HAP-1 (cell line): ENCODE measurements at regions not wholly inside any gene's neighbourhood (a gene's known extent, or its start where the extent isn't known, plus 50 kb on each side); places are given as distances from the start of the nearest gene placed in this dataset.
"Not testable (repeated sequence)": the region's sequence is repeated elsewhere in the genome, so short reads cannot be mapped to it uniquely, and the experiment has no call there.

Experiments
- DNase-seq, 2 experiments: peaks; one replicate each; pipeline ENCODE4 v3.0.0-alpha.2; 2016 to 2020; ENCODE audit warnings: low spot score in 2 of 2
- H3K27me3 ChIP-seq: fragments of 250-450 bp; sonication (Bioruptor Pico); 2 replicates; pipeline ENCODE4 v1.5.1; 2020; ENCODE audit warnings: low read depth, mild to moderate bottlenecking, moderate library complexity
- H3K36me3 ChIP-seq: fragments of 250-450 bp; sonication (Bioruptor Pico); replicated peaks from 2 replicates; pipeline ENCODE4 v1.5.1; 2020; ENCODE audit warnings: mild to moderate bottlenecking
- H3K4me1 ChIP-seq: fragments of 250-450 bp; sonication (Bioruptor Pico); 2 replicates; pipeline ENCODE4 v1.5.1; 2020; ENCODE audit warnings: mild to moderate bottlenecking
- H3K4me3 ChIP-seq: fragments of 250-450 bp; sonication (Bioruptor Pico); 2 replicates; pipeline ENCODE4 v1.5.1; 2020; ENCODE audit warnings: mild to moderate bottlenecking, moderate library complexity
- H3K9me3 ChIP-seq: fragments of 250-450 bp; sonication (Bioruptor Pico); 2 replicates; pipeline ENCODE4 v1.5.1; 2020; ENCODE audit warnings: mild to moderate bottlenecking, moderate library complexity
- in situ Hi-C: fragments of 300-500 bp; cut with MboI; formaldehyde crosslinking; loops from 3 replicates; pipeline ENCODE4 v1.14.3; 2020; ENCODE audit warnings: low sequenced_read_pairs, inconsistent platforms, mixed read lengths

GRCh38 chr2:167745667-167746066 lies 501.7 kb downstream of the STK39 start:
- no peaks in the 10 kb centered on the region for H3K36me3 ChIP-seq
- no peaks in the 10 kb centered on the region for H3K9me3 ChIP-seq
- no peaks in the 10 kb centered on the region for H3K27me3 ChIP-seq
- H3K4me1 ChIP-seq = peaks cover 4% of the 10 kb centered on the region
- no peak for DNase-seq
- in situ Hi-C loops = no loop called here
- no peak overlapping the region for H3K4me3 ChIP-seq

DNA sequence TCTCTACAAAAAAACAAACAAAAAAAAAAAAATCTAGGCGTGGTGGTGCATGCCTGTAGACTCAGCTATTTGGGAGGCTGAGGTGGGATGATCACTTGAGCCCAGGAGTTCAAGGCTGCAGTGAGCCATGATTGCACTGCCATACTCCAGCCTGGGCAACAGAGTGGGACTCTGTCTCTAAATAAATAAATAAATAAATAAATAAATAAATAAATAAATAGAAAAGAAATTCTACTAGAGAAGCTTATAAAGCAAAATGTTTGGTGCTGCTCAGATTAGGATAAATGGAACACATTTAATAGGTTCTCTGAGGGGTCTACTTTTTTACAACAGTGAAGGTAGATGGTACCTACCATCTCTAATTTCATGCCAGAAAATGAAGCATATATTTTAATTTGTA lies 507.5 kb downstream of the STK39 start:
- in situ Hi-C loops, H3K36me3 ChIP-seq, H3K9me3 ChIP-seq, H3K27me3 ChIP-seq, H3K4me3 ChIP-seq, DNase-seq, H3K4me1 ChIP-seq: not testable (repeated sequence)

GRCh38 chr2:167733747-167734146 lies 513.6 kb downstream of the STK39 start:
- Histone ChIP-seq H3K4me3 (no peak overlapping the region), H3K4me1 (no peaks in the 10 kb centered on the region), H3K36me3 (no peaks in the 10 kb centered on the region), H3K27me3 (no peaks in the 10 kb centered on the region), H3K9me3 (no peaks in the 10 kb centered on the region)
- DNase-seq = no peak
- in situ Hi-C loops = no loop called here

- no peak for DNase-seq
- no peak overlapping the region for H3K4me3 ChIP-seq
- no peaks in the 10 kb centered on the region for H3K4me1 ChIP-seq
- H3K27me3 ChIP-seq = no peaks in the 10 kb centered on the region
- in situ Hi-C loops = no loop called here
- H3K9me3 ChIP-seq = no peaks in the 10 kb centered on the region
- no peaks in the 10 kb centered on the region for H3K36me3 ChIP-seq
These were observed 515.1 kb downstream of the STK39 start for GRCh38 chr2:167732326-167732725.

- in situ Hi-C loops = no loop called here
- DNase-seq = no peak
- Histone ChIP-seq H3K9me3 (no peaks in the 10 kb centered on the region), H3K4me3 (no peak overlapping the region), H3K4me1 (no peaks in the 10 kb centered on the region), H3K36me3 (no peaks in the 10 kb centered on the region), H3K27me3 (no peaks in the 10 kb centered on the region)
These were observed 517.5 kb downstream of the STK39 start for GRCh38 chr2:167729911-167730310.

DNA sequence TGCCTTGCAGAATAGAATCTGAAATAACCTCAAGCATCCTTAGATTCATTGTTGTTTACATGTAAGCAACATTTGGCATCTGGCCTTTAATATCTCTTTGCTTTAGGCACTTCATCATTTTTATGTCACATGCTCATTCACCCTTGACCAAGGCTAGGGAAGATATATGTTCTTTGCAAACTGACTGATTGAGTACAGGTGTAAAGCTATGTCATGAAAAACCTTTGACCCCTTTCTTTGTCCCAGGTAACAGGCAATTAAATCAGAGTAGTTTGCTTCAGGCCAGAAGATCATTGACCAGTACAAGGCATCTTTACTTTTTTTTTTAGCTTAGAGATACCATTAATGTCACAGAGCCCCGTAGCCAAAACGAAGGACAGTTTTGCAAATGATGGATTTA lies 520.6 kb downstream of the STK39 start:
- Histone ChIP-seq H3K9me3 (no peaks in the 10 kb centered on the region), H3K27me3 (no peaks in the 10 kb centered on the region), H3K4me1 (peaks cover 6% of the 10 kb centered on the region; the same call in 1 of the 2 replicates), H3K36me3 (no peaks in the 10 kb centered on the region), H3K4me3 (no peak overlapping the region)
- in situ Hi-C loops = no loop called here
- DNase-seq = no peak

DNA sequence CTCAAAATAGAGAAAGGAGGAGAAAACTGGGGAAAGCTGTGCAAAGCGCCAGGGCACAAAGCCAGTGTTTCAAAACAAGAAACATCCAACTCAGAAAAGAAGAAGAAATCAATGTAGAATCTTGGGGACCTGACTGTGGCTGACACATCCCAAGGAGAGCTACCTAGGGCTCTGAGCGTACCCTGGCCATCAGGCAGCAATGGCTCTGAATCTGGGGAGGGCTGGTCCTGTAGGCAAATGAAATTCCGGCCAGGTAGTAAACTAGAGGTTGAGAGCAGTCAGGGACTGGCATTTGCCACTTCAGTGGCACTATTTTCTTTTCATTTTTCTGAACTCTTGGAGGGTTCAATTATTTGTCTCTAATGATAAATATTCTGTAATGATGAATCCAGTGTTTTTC lies 525.8 kb downstream of the STK39 start:
- DNase-seq = no peak
- in situ Hi-C loops = no loop called here
- H3K27me3 ChIP-seq = no peaks in the 10 kb centered on the region
- no peaks in the 10 kb centered on the region for H3K9me3 ChIP-seq
- peaks cover 6% of the 10 kb centered on the region; the same call in 1 of the 2 replicates for H3K4me1 ChIP-seq
- no peaks in the 10 kb centered on the region for H3K36me3 ChIP-seq
- no peak overlapping the region for H3K4me3 ChIP-seq

- in situ Hi-C loops = no loop called here
These were observed 528.0 kb downstream of the STK39 start for GRCh38 chr2:167719410-167719809.

GRCh38 chr2:167718560-167718959 lies 528.8 kb downstream of the STK39 start:
- in situ Hi-C loops = no loop called here
- no peaks in the 10 kb centered on the region for H3K27me3 ChIP-seq
- H3K36me3 ChIP-seq = no peaks in the 10 kb centered on the region
- H3K4me3 ChIP-seq = no peak overlapping the region
- DNase-seq = no peak
- H3K4me1 ChIP-seq = peaks cover 6% of the 10 kb centered on the region; the same call in 1 of the 2 replicates
- no peaks in the 10 kb centered on the region for H3K9me3 ChIP-seq

More at GRCh38 chr2:167719410-167719809, 528.0 kb downstream of the STK39 start:
- Histone ChIP-seq H3K4me1 (peaks cover 6% of the 10 kb centered on the region; the same call in 1 of the 2 replicates), H3K9me3 (no peaks in the 10 kb centered on the region), H3K4me3 (no peak overlapping the region), H3K27me3 (no peaks in the 10 kb centered on the region), H3K36me3 (no peaks in the 10 kb centered on the region)
- no peak for DNase-seq

DNA sequence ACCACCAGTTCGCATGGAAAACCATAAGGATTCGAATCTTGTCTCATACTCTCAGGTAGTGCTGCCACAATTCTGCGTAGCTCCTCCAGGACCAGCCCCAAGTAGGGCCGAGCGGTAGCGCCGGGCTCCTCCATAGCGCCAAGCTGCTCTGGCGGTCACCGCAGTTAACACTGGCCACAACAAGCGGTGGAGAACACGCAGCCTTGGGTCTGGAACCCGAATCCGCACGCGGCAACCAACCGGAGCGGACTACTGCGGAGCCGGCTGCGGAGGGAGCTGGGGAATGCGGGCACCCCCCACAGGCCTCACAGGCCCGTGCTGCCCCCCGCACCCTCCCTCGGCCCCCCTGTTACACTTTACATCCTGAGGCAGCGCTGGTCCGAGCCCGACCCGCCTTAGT lies 531.5 kb downstream of the STK39 start:
- no peak overlapping the region for H3K4me3 ChIP-seq
- in situ Hi-C loops = no loop called here
- H3K9me3 ChIP-seq = no peaks in the 10 kb centered on the region
- H3K36me3 ChIP-seq = no peaks in the 10 kb centered on the region
- no peaks in the 10 kb centered on the region for H3K27me3 ChIP-seq
- H3K4me1 ChIP-seq = no peaks in the 10 kb centered on the region
- DNase-seq = no peak

- DNase-seq, H3K4me3 ChIP-seq, in situ Hi-C loops: not testable (repeated sequence)
These were observed 531.9 kb downstream of the STK39 start for GRCh38 chr2:167715498-167715897.

DNA sequence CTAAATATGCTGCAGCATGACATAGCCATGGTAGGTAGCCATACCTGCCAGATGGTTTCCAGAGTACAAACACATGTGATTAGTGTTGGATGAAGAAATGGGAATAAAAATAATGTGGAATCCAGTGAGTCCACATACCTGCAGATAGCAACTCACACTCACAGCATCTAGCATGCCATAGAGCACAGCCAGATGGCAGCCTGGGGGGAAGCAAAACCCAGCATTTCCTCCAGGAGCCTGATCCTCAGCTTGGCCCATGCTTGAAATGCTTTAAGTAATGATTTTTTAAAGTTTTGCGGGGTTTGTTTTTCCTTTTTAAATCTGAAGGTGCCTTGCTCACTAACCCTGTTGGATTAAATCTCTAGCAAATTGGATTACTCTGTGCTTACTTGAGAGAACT lies 535.1 kb downstream of the STK39 start:
- H3K4me1 ChIP-seq = no peaks in the 10 kb centered on the region
- in situ Hi-C loops = no loop called here

More at GRCh38 chr2:167715498-167715897, 531.9 kb downstream of the STK39 start:
- H3K27me3 ChIP-seq, H3K9me3 ChIP-seq, H3K36me3 ChIP-seq, H3K4me1 ChIP-seq: not testable (repeated sequence)

DNA sequence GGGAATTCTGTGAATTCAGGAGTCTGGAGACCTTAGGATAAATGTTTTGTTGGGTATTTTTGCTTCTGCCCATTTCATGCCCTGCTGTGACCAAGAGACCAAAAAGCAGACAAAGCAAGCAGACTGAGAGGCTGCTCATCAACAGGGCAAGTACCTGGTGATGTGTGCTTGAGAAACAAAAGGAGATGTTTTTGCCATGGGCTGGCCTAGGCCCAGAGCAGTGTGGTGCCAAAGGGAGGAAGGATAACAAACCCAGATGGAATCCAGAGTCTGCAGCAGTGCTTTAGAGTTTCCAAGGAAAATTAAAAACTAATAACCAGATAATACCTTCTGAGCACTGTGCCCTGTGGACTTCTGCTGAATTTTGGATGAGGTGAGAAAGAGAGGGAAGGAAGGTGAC lies 538.4 kb downstream of the STK39 start:
- no peaks in the 10 kb centered on the region for H3K4me1 ChIP-seq
- in situ Hi-C loops = no loop called here

More for the DNA sequence above, 535.1 kb downstream of the STK39 start:
- H3K36me3 ChIP-seq = no peaks in the 10 kb centered on the region
- H3K9me3 ChIP-seq = no peaks in the 10 kb centered on the region
- no peak overlapping the region for H3K4me3 ChIP-seq
- no peaks in the 10 kb centered on the region for H3K27me3 ChIP-seq
- DNase-seq = no peak

GRCh38 chr2:167706800-167707199 lies 540.6 kb downstream of the STK39 start:
- no peaks in the 10 kb centered on the region for H3K4me1 ChIP-seq
- H3K9me3 ChIP-seq = no peaks in the 10 kb centered on the region
- H3K4me3 ChIP-seq = no peak overlapping the region
- in situ Hi-C loops = no loop called here
- no peak for DNase-seq
- H3K36me3 ChIP-seq = no peaks in the 10 kb centered on the region
- no peaks in the 10 kb centered on the region for H3K27me3 ChIP-seq

More for the DNA sequence above, 538.4 kb downstream of the STK39 start:
- Histone ChIP-seq H3K9me3 (no peaks in the 10 kb centered on the region), H3K4me3 (no peak overlapping the region), H3K27me3 (no peaks in the 10 kb centered on the region), H3K36me3 (no peaks in the 10 kb centered on the region)
- DNase-seq = no peak

GRCh38 chr2:167703441-167703840 lies 544.0 kb downstream of the STK39 start:
- no peaks in the 10 kb centered on the region for H3K9me3 ChIP-seq
- no peaks in the 10 kb centered on the region for H3K36me3 ChIP-seq
- no peaks in the 10 kb centered on the region for H3K4me1 ChIP-seq
- H3K4me3 ChIP-seq = no peak overlapping the region
- DNase-seq = no peak
- in situ Hi-C loops = no loop called here
- no peaks in the 10 kb centered on the region for H3K27me3 ChIP-seq
